ENCODE measurements at regions not wholly inside any gene's neighbourhood (a gene's known extent, or its start where the extent isn't known, plus 50 kb on each side); places are given as distances from the start of the nearest gene placed in this dataset.

- no peak for DNase-seq
Observed at GRCh38 chr14:101196795-101197590, 293.5 kb upstream of the RTL1 start.

- no peak for DNase-seq
Observed at GRCh38 chr14:101197595-101198397, 294.3 kb upstream of the RTL1 start.

GRCh38 chr14:101198398-101199027, 295.0 kb upstream of the RTL1 start:
- no peak for DNase-seq

- no peak for DNase-seq
Observed at GRCh38 chr14:101199028-101199770, 295.7 kb upstream of the RTL1 start.

- no peak for DNase-seq
Observed at GRCh38 chr14:101200008-101200649, 296.6 kb upstream of the RTL1 start.

GRCh38 chr14:101200650-101201516, 297.4 kb upstream of the RTL1 start:
- no peak for DNase-seq

- no peak for DNase-seq
Observed at GRCh38 chr14:101201535-101202151, 298.1 kb upstream of the RTL1 start.

GRCh38 chr14:101202627-101203404, 299.3 kb upstream of the RTL1 start:
- no peak for DNase-seq

- DNase-seq = no peak
Observed at GRCh38 chr14:101206556-101206955, 303.0 kb upstream of the RTL1 start.

GRCh38 chr14:101207041-101207440, 303.5 kb upstream of the RTL1 start:
- DNase-seq = no peak

GRCh38 chr14:101207897-101208296, 304.4 kb upstream of the RTL1 start:
- no peak for DNase-seq

GRCh38 chr14:101209594-101209993, 306.1 kb upstream of the RTL1 start:
- no peak for DNase-seq

- DNase-seq = no peak
Observed at GRCh38 chr14:101215266-101215665, 311.7 kb upstream of the RTL1 start.

GRCh38 chr14:101215927-101216326, 312.4 kb upstream of the RTL1 start:
- DNase-seq = no peak

- no peak for DNase-seq
Observed at GRCh38 chr14:101216366-101217079, 313.0 kb upstream of the RTL1 start.

GRCh38 chr14:101217080-101217463, 313.6 kb upstream of the RTL1 start:
- DNase-seq = no peak

GRCh38 chr14:101217616-101218371, 314.3 kb upstream of the RTL1 start:
- DNase-seq = no peak

GRCh38 chr14:101219896-101220703, 316.6 kb upstream of the RTL1 start:
- DNase-seq = no peak

Data from Kasumi-1 (cell line).